GM18907 (cell line): ENCODE measurements at regions not wholly inside any gene's neighbourhood (a gene's known extent, or its start where the extent isn't known, plus 50 kb on each side); places are given as distances from the start of the nearest gene placed in this dataset.
"Not testable (repeated sequence)": the region's sequence is repeated elsewhere in the genome, so short reads cannot be mapped to it uniquely, and the experiment has no call there.

ENCODE experiments used
- ATAC-seq: cut with Tn5 transposase; IDR thresholded peaks from one replicate; pipeline ENCODE4 v1.9.1; 2021; ENCODE audit warnings: mild to moderate bottlenecking, moderate library complexity; ENCODE audit not compliant: unreplicated experiment

DNA sequence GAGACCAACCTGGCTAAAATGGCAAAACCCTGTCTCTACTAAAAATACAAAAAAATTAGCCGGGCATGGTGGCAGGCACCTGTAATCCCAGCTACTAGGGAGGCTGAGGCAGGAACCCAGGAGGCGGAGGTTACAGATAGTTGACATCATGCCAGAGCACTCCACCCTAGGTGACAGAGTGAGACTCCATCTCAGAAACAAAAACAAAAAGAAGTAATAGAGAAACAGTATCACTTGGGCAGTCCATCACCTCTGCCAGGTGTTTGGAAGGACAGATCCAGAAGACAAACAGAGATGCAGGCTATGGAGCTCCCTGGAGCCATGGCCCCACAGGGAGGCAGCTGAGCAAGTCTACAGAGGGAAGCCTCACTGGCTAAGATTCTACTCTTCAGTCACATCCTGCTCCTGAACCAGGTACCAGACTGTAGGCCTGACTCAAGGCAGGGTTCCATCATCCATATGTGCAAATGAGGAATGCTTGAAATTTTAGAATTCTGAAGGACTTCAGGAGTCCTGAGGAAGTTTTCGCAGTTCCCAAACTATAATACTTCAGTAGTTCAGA lies 81.4 kb upstream of the CPEB2 start:
- no peak for ATAC-seq

DNA sequence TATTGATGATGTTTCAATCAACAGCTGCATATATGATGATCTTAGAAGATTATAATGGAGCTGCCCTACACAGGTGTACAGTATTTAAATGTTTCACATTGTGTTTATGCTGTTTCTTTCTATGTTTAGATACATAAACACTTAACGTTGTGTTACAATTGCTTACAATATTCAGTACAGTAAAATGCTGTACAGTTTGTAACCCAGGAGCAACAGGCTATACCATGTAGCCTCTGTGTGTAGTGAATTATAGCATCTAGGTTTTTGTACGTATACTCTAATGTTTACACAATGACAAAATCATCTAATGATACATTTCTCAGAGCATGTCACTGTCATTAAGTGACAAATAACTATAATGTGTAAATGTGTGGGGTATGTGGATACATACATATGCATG lies 80.5 kb upstream of the CPEB2 start:
- ATAC-seq, result not testable (repeated sequence)

DNA sequence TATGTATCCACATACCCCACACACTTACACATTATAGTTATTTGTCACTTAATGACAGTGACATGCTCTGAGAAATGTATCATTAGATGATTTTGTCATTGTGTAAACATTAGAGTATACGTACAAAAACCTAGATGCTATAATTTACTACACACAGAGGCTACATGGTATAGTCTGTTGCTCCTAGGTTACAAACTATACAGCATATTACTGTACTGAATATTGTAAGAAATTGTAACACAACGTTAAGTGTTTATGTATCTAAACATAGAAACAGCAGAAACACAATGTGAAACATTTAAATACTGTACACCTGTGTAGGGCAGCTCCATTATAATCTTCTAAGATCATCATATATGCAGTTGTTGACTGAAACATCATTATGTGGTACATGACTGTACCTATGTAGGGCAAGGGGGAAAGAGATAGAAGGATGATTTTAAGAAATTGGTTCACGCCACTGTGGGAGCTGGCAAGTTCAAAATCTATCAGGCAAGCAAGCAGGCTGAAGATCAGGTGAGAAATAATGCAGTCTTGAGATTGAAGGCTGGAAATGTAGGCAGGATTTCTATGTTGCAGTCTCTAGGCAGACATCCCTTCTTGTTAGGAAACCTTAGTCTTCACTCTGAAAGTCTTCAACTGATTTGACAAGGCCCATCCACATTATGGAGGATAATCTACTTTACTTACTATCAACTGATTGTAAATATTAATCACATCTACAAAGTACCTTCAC lies 78.0 kb upstream of the CPEB2 start:
- no peak for ATAC-seq

DNA sequence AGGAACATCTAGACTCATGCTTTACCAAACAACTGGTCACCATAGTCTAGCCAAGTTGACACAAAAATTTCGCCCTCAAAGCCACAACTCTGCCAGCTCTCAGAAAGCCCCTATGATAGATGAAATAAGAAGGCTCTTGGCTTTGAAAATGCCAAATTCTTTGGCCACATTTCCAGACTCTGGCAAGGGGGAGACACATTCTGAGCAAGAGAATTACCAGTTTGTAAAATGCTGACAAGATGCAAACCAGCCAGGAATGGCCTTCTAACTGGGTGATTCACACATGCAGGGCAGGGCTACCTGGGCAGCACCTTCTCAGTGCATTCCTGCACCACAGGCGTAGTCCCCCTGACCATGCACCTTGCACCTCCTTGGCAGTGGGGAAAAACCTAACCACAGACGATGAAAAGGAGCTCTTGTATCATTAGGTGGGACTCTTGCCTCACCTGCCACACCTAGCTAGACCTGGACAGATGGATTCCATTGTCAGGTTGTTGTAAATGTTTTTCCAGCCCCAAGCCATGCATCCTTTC lies 77.4 kb upstream of the CPEB2 start:
- ATAC-seq, result no peak

DNA sequence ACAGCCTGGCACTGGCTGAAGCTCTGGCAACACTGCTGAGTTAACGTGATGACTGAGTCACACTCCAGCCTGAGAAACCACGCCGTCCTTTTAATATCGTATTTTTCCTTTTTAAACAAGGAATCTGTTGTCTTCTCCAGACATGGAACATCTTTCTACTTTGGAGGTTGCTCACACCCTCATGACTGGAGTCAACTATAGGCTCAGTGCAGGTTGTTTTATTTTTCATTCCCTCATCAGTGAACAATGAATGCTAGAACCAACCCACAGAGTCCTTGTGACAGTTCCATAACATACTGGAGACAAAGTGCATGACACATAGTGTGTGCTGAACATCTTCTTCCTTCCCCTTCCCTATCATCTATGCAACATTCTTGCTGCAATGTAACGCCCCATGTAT lies 76.8 kb upstream of the CPEB2 start:
- ATAC-seq, result no peak

DNA sequence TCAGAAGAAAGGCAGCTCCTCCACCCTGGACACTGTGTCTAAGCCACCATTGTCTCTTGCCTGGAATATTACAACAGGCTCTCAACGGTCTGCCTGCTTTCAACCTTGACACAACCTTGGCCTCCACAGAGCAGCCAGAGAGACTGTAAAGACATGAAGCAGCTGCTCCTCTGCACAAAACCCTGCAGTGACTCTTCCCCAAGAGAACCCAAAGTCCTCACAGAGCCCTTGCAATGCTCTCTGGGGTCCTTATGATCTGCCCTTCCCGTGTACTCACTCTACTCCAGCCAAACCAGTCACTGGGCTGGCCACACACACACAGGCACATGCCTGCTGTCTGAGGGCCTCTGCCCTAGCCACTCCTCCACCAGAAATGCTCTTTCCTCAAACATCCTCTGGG lies 75.9 kb upstream of the CPEB2 start:
- no peak for ATAC-seq

DNA sequence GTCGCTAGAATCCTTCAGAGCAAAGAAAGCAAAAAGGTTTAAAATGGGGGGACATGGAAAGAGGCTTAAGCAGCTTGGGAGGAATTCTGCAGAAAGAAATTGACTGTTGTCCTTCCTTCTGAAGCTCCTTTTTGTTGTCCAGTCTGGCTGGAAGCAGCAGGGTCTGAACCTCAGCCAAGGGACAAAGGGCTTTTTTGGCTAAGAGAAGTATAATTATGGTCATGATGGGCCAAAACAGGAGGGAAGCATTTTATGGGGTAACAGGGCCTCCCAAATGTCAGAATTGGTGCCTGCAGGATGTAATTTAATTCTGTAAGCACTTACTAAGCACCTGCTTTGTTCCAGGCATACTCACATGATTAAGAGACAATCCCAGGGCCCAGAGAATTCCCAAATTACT lies 74.2 kb upstream of the CPEB2 start:
- ATAC-seq, result no peak

DNA sequence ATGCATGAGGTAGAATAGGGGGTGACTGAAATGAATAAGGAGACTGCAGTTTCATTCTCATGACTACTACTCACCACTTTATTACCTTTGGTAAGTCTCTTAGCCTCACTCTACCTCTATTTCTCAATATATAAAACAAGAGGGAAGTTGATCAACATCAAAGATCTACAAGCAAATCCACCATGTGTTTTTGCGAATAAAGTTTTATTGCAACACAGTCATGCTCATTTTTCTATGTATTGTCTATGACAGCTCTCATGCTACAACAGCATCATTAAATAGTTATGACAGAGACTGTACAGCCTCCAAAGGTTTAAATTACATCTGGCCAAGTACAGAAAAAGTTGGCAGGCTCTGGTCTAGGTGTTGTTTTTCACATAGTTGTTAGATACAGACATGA lies 72.6 kb upstream of the CPEB2 start:
- ATAC-seq, result no peak

DNA sequence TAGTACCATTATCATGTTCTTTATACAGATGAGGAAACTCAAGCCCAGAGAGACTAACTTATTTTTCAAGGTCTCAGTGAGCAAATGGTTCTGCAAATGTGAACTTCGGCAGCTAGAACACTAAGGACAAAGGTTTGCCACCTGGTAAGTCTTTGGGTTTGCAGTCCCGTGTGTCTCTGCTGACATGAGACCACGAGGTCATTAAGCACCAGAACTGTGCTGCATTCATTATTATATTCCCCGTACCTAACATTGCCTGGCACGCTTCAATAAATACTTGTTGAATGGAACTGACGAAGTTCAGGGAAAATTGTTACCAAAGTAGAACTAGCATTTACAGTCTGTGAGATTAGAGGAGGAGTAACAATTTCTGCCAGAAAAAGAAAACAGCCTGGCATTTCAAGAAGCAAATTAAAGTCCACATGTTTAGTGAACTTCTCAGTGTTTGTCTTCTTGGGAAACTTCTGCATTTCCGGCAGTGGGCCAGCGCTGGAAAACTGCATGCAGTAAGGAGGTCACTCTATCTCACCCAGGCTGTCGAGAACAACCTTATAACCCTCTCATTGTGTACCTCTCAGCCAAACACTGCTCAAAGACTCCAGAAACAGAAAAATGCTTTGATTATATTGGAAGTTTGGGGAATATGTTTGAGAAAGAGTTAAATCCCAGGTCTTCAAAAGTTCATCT lies 67.4 kb upstream of the CPEB2 start:
- no peak for ATAC-seq

DNA sequence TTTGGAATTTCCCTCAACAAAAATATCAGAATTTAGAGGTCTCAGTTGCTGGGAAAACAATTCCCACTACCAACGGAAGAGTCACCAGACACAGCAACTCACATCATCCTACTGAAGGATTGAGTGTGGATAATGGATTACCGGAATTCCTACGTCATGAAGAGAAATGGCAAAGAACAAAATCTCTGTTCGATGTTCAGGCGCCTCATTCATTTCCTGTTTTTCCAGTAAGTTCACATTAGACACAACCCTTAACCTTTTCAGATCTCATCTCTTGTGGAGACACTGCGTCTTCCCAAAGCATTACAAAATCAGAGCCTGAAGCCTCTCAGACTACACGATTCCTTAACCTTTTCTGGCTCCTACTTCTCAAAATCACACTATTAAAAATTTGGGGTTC lies 58.5 kb upstream of the CPEB2 start:
- no peak for ATAC-seq

DNA sequence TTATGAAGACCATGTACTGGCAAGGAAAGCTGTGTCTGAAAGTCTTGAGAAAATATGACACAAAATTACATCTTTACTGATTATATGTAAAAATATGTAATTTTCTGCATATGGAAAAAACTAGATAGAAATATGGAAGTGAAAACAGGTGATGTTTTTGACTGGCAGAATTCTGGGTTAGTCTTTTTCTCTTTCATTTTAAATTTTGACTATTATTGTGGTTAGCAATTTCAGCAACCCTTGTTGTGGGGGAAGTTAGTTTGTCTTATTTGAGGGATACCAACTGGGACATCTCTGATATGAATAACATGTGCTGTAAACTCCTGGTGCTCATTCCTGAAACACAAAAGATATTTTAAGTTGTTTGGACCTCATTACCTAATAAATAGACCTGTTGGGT lies 49.9 kb upstream of the CPEB2 start:
- ATAC-seq, result no peak
